ENCODE measurements at regions not wholly inside any gene's neighbourhood (a gene's known extent, or its start where the extent isn't known, plus 50 kb on each side); places are given as distances from the start of the nearest gene placed in this dataset.

DNA sequence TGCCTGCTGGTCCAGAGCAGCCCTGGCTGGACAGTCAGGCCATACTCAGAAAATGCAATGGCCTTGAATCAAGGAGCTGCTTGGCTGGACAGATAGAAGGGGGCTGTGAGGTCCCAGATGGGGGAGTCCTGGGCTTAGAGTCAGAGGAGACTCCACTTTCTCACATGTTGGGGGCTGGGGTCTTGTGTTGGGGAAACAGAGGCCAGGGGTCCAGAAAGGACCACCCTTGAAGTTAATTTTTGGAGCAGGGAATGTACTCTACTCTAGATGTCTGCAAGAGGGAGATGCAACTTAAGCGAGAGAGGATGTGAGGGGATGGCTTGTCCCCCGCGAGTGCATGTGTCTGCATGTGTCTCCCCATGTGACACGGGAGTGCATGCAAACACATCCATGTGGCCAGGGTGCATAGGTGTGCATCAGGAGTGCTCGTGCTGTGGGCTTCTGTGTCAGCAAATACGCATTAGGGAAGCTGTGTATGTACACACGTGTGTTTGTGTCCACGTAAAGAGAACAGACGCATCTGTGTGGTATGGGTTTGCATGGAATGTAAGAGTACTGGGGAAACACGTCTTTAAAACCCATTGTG is 303.2 kb downstream of the MYCN start:
- Histone ChIP-seq H3K36me3 (no peaks in the 10 kb centered on the region), H3K27me3 (ENCODE audit: low read depth) (peaks cover 15% of the 10 kb centered on the region), H3K9me3 (replicated peaks) (no peaks in the 10 kb centered on the region), H3K27ac (replicated peaks) (no peak overlapping the region), H3K4me1 (no peaks in the 10 kb centered on the region), H3K4me3 (no peak overlapping the region)
- no peak for DNase-seq
- TF ChIP-seq, protein P1, sequence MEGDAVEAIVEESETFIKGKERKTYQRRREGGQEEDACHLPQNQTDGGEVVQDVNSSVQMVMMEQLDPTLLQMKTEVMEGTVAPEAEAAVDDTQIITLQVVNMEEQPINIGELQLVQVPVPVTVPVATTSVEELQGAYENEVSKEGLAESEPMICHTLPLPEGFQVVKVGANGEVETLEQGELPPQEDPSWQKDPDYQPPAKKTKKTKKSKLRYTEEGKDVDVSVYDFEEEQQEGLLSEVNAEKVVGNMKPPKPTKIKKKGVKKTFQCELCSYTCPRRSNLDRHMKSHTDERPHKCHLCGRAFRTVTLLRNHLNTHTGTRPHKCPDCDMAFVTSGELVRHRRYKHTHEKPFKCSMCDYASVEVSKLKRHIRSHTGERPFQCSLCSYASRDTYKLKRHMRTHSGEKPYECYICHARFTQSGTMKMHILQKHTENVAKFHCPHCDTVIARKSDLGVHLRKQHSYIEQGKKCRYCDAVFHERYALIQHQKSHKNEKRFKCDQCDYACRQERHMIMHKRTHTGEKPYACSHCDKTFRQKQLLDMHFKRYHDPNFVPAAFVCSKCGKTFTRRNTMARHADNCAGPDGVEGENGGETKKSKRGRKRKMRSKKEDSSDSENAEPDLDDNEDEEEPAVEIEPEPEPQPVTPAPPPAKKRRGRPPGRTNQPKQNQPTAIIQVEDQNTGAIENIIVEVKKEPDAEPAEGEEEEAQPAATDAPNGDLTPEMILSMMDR (IDR thresholded peaks at IDR 0.05; ENCODE audit: borderline replicate concordance): no peak
- intact Hi-C loops (cut with micrococcal nuclease): no loop called here

- no peaks in the 10 kb centered on the region for H3K36me3 ChIP-seq
- peaks cover 9% of the 10 kb centered on the region for H3K27me3 ChIP-seq (ENCODE audit: low read depth)
- intact Hi-C loops (cut with micrococcal nuclease): no loop called here
- no peaks in the 10 kb centered on the region for H3K4me1 ChIP-seq
- no peak overlapping the region for H3K27ac ChIP-seq (replicated peaks)
- no peak overlapping the region for H3K4me3 ChIP-seq
- DNase-seq: no peak
- no peaks in the 10 kb centered on the region for H3K9me3 ChIP-seq (replicated peaks)
- TF ChIP-seq, protein P1 (IDR thresholded peaks at IDR 0.05; ENCODE audit: borderline replicate concordance): no peak
Observed at GRCh38 chr2:16242906-16243305, 302.6 kb downstream of the MYCN start.

DNA sequence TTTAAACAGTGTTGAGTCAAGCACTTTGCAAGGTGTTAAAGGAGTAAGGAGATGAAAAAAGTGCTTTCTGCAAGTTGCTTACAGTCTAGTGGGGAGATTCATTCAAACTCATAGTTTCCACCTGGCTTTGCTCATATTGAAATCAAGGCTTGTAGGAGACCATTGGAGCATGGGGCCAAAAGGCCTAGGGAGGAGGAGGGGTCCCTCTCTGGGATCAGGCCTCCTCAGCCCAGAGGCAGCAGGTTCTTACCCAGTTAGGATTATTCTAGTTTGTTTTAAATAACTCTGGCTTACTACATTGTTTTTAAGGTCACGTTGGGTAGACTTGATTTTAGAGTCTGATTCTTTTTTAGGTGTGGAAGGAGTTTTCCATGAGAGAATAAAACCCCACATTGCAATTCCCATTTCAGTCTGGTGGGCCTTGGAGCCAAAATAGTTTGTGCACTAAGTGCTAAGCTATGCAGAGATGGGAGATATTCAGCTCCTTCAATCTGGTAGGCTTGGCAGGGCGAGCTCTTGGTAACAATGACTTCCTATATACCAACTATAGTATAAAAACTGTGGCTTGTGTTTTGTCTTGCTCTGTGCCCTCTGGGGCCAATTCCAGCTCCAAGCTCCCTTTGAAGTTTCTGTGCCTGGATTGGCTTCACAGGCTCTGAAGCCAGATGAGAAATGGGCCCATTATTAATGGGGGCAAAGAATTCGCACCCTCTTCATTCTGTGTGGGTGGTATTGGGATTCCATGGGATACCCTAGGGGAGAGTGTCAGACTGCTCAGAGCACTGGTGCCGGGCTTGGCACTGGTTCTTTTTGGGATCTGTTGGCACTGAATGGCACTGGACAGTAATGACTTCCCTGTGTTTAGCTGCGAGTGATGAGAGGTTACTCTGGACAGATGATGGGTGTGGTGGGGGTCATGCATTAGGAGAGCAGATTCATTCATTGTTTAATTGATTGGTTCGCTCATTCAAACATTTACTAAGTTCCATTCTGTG is 301.1 kb downstream of the MYCN start:
- Histone ChIP-seq H3K4me1 (no peaks in the 10 kb centered on the region), H3K27me3 (ENCODE audit: low read depth) (peaks cover 9% of the 10 kb centered on the region), H3K4me3 (no peak overlapping the region), H3K9me3 (replicated peaks) (no peaks in the 10 kb centered on the region), H3K36me3 (no peaks in the 10 kb centered on the region), H3K27ac (replicated peaks) (no peak overlapping the region)
- TF ChIP-seq, protein P1 (IDR thresholded peaks at IDR 0.05; ENCODE audit: borderline replicate concordance): no peak
- no peak for DNase-seq
- intact Hi-C loops (cut with micrococcal nuclease): no loop called here

GRCh38 chr2:16240402-16240801 is 300.1 kb downstream of the MYCN start:
- H3K4me1 ChIP-seq: no peaks in the 10 kb centered on the region
- intact Hi-C loops (cut with micrococcal nuclease): no loop called here
- H3K27ac ChIP-seq (replicated peaks): no peak overlapping the region
- TF ChIP-seq, protein P1 (IDR thresholded peaks at IDR 0.05; ENCODE audit: borderline replicate concordance): no peak
- H3K36me3 ChIP-seq: no peaks in the 10 kb centered on the region
- H3K27me3 ChIP-seq (ENCODE audit: low read depth): peaks cover 17% of the 10 kb centered on the region
- DNase-seq: no peak
- H3K4me3 ChIP-seq: no peak overlapping the region
- H3K9me3 ChIP-seq (replicated peaks): no peaks in the 10 kb centered on the region

DNA sequence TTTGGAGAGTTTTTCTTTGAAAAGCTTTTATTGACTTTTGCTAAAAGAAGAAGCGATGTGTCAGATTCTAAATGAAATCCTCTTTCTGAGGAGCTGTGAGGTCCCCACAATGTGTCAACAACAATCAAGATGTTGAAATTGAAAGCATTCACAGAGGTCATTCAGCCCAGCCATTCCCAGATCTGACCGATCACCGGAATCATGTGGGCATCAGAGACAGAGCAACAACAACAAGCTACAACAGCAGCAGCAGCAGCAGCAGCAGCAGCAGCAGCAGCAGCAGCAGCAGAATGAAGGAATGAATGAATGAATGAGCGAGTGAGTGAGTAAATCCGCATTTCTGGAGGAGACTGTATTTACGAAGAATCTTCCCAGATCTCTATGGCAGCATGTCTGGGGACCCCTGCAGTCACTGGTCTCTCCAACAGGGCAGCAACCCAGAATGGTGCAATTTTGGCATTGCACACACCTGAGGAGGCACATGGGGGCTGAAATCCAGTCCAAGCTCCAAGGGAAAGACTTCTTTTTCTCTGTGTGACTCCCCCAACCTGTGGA is 299.0 kb downstream of the MYCN start:
- intact Hi-C loops (cut with micrococcal nuclease): no loop called here
- TF ChIP-seq, protein P1 (IDR thresholded peaks at IDR 0.05; ENCODE audit: borderline replicate concordance): no peak

More for the DNA sequence above, 299.0 kb downstream of the MYCN start:
- Histone ChIP-seq H3K27ac (replicated peaks) (no peak overlapping the region), H3K36me3 (no peaks in the 10 kb centered on the region), H3K4me3 (no peak overlapping the region), H3K4me1 (no peaks in the 10 kb centered on the region), H3K9me3 (replicated peaks) (no peaks in the 10 kb centered on the region), H3K27me3 (ENCODE audit: low read depth) (peaks cover 21% of the 10 kb centered on the region)
- DNase-seq: no peak

Data from left ventricle myocardium inferior (tissue), 1 donor.